HS-5 (cell line): ENCODE measurements at regions not wholly inside any gene's neighbourhood (a gene's known extent, or its start where the extent isn't known, plus 50 kb on each side); places are given as distances from the start of the nearest gene placed in this dataset.
"Not testable (repeated sequence)": the region's sequence is repeated elsewhere in the genome, so short reads cannot be mapped to it uniquely, and the experiment has no call there.

ENCODE experiments used
- DNase-seq: peaks from one replicate; pipeline ENCODE4 v3.0.0-alpha.2; 2012; ENCODE audit warnings: low read depth

GRCh38 chr3:88807491-88808105 lies 299.8 kb upstream of the EPHA3 start:
- DNase-seq, result peak; percentile 67

DNA sequence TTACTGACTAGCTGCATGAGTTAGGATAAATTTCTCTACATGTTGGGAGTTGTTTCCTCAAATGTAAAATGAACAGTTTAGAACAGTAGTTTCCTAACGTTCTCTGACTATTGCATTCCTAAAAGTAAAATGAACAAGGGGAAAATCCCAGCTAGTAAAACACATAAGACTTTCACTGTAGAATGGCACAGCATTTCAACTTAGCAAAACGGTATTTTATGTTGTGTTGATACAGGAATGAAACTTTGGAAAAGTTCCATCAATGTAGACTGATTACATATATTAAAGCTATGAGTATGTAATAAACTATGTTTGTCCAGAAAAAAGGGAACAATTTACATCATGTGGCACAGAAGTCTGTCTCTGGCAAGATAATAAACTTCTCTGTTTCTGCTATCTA lies 297.4 kb upstream of the EPHA3 start:
- DNase-seq, result no peak

GRCh38 chr3:88810455-88810854 lies 297.0 kb upstream of the EPHA3 start:
- DNase-seq, result no peak

GRCh38 chr3:88811096-88811495 lies 296.3 kb upstream of the EPHA3 start:
- DNase-seq, result no peak

- no peak for DNase-seq
Measured at GRCh38 chr3:88812576-88812975, 294.8 kb upstream of the EPHA3 start.

- DNase-seq, result no peak
Measured at GRCh38 chr3:88816445-88816844, 291.0 kb upstream of the EPHA3 start.

GRCh38 chr3:88824666-88825564 lies 282.5 kb upstream of the EPHA3 start:
- no peak for DNase-seq

DNA sequence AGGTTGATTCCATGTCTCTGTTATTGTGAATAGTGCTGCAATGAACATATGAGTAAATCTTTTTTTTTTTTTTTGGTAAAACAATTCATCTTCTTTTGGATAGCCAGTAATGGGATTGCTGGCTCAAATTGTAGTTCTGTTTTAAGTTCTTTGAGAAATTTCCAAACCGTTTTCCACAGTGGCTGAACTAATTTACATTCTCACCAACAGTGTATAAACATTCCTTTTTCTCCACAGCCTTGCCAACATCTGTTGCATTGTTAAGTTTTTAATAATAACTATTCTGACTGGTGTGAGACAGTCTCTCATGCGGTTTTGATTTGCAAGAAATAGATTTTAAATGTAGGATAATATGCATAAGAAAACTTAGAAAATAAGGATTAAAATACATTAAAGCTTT lies 279.0 kb upstream of the EPHA3 start:
- no peak for DNase-seq

GRCh38 chr3:88852606-88853005 lies 254.8 kb upstream of the EPHA3 start:
- DNase-seq, result no peak

- no peak for DNase-seq
Measured at GRCh38 chr3:88863196-88863595, 244.2 kb upstream of the EPHA3 start.

GRCh38 chr3:88876724-88877123 lies 230.7 kb upstream of the EPHA3 start:
- DNase-seq, result no peak

GRCh38 chr3:88879905-88880304 lies 227.5 kb upstream of the EPHA3 start:
- DNase-seq, result no peak

DNA sequence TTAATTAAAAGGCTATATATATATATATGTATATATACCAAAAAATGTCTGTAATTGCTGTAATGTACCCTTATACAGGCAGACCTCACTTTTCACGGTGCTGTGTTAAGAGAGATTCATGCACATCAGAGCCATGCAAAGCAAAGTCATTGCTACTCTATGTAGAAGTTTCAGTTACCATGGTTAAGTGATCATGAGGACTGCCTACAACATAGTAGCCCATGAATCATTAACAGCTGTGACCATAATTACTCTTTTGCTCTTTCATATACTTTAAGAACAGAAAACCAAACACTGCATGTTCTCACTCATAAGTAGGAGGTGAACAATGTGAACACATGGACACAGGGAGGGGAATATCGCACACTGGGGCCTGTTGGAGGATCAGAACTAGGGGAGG lies 225.3 kb upstream of the EPHA3 start:
- no peak for DNase-seq

GRCh38 chr3:88886624-88887023 lies 220.8 kb upstream of the EPHA3 start:
- not testable (repeated sequence) for DNase-seq

DNA sequence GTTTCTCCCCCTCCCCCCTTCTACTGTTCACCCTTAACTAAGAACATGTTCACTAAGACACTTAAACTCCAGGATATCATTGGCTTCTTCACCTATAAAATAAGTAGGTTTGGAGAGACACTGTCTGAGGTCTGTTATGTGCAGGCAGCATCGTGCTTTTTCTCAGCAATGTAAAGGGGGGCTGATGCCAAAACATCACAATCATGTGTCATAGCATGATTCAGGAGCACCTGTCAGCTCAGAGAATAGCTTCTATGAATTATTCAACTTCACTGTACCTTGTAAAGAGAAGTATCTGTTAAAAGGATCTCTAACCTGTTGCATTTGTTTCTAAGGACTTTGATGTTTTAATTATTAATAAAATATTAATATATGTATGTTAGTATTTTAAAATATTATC lies 211.4 kb upstream of the EPHA3 start:
- no peak for DNase-seq

DNA sequence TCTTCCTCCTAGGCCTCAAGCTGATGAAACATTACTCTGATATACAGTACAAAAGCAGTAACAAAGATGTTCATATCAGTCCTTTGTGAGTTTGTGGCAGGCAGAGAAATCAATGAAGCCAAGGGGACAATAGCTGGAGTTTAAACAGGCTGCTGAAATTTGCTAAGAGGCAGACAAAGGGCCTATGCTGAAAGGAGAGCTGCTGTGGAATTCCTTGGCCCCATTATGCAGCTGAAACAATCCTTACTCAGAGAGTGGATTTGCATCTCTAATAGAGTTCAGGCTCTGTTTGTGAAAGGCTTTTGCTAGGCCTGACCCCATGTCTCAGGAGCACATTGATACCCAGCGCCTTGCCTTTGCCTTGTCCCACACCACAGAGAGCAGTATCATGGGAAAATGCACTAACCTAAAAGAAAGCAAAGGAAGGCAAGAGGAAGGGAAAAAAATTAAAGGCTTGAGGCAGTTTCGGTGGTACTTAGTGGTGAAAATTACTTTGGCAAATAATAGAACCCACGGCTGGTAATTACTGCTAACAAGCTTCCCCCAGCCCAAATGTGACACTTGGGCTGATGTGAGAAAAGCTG lies 195.0 kb upstream of the EPHA3 start:
- DNase-seq, result no peak

GRCh38 chr3:88918841-88919240 lies 188.6 kb upstream of the EPHA3 start:
- no peak for DNase-seq

- no peak for DNase-seq
Measured at GRCh38 chr3:88921986-88922385, 185.4 kb upstream of the EPHA3 start.

- DNase-seq, result no peak
Measured at GRCh38 chr3:88926221-88926620, 181.2 kb upstream of the EPHA3 start.

- no peak for DNase-seq
Measured at GRCh38 chr3:88930611-88931010, 176.8 kb upstream of the EPHA3 start.

DNA sequence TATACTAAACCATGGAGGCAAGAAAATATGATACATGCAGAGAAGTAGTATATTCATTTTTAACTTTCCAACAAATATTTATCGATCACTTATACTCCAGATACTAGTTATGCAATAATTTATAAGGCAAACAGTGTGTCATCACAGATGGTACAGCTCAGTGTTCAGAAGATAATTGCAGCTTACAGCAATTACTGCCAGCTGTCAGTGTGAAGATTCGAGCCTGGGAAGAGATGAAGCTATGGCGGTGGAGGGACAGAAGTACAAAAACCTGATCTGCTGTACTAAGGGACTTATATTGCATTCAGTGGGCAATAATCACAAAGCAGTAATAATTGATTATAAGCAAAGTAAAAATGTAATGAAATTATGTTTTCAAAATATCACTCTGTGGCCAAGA lies 170.6 kb upstream of the EPHA3 start:
- DNase-seq, result no peak

DNA sequence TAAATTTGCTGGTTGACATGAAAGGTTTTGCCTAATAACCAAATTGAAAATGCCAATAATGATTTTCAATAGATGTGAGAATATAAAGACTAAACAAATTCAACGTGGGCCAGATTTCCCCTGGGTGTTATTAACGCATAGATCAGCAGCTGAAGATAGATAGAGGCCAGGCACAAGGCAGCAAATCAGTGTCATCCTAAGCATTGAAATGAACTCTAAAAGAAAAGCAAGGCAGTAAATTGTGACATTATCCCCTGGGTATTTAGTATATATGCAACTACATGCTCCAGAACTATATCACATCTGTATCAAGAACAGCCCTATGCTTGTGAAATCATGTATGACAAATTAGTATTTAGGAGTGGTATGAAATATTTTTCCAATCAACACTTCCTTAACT lies 167.1 kb upstream of the EPHA3 start:
- DNase-seq, result no peak

DNA sequence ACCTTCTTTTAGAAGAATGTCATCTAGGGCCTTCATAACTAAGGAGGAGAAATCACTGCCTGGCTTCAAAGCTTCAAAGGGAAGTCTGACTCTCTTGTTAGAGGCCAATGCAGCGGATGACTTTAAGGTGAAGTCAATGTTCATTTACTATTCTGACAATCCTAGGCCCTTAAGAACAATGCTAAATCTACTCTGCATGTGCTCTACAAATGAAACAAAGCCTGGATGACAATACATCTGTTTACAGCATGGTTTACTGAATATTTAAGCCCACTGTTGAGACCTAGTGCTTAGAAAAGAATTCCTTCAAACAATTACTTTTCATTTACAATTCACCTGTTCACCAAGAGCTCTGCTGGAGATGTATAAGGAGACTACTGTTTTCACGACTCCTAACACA lies 160.4 kb upstream of the EPHA3 start:
- DNase-seq, result no peak
